Hypothalamus (tissue), 51 donors: ENCODE measurements at regions not wholly inside any gene's neighbourhood (a gene's known extent, or its start where the extent isn't known, plus 50 kb on each side); places are given as distances from the start of the nearest gene placed in this dataset.
"Not testable (repeated sequence)": the region's sequence is repeated elsewhere in the genome, so short reads cannot be mapped to it uniquely, and the experiment has no call there.

Experiments
- DNase-seq, 51 donors: peaks; one replicate each; lab custom pipeline; 2025; lab: John Stamatoyannopoulos, UW

- DNase-seq = no peak
Measured at GRCh38 chrX:35590210-35590609, 207.9 kb upstream of the MAGEB16 start.

GRCh38 chrX:35611562-35611961, 186.6 kb upstream of the MAGEB16 start:
- not testable (repeated sequence) for DNase-seq

- DNase-seq = no peak
Measured at GRCh38 chrX:35617836-35618235, 180.3 kb upstream of the MAGEB16 start.

GRCh38 chrX:35622040-35622439, 176.1 kb upstream of the MAGEB16 start:
- no peak for DNase-seq

GRCh38 chrX:35622601-35623000, 175.5 kb upstream of the MAGEB16 start:
- DNase-seq = no peak

GRCh38 chrX:35625714-35626113, 172.4 kb upstream of the MAGEB16 start:
- DNase-seq = no peak

GRCh38 chrX:35626124-35626523, 172.0 kb upstream of the MAGEB16 start:
- DNase-seq = no peak

GRCh38 chrX:35635971-35636370, 162.2 kb upstream of the MAGEB16 start:
- DNase-seq = not testable (repeated sequence)

- DNase-seq = no peak
Measured at GRCh38 chrX:35664833-35665232, 133.3 kb upstream of the MAGEB16 start.

- DNase-seq = no peak
Measured at GRCh38 chrX:35665311-35665710, 132.8 kb upstream of the MAGEB16 start.

GRCh38 chrX:35670889-35671288, 127.3 kb upstream of the MAGEB16 start:
- no peak for DNase-seq

GRCh38 chrX:35675151-35675550, 123.0 kb upstream of the MAGEB16 start:
- no peak for DNase-seq

- DNase-seq = no peak
Measured at GRCh38 chrX:35680940-35681346, 117.2 kb upstream of the MAGEB16 start.

- DNase-seq = no peak
Measured at GRCh38 chrX:35682476-35682875, 115.7 kb upstream of the MAGEB16 start.

GRCh38 chrX:35696760-35697234, 101.3 kb upstream of the MAGEB16 start:
- DNase-seq = no peak

- no peak for DNase-seq
Measured at GRCh38 chrX:35699642-35700041, 98.5 kb upstream of the MAGEB16 start.

GRCh38 chrX:35700121-35700520, 98.0 kb upstream of the MAGEB16 start:
- DNase-seq = no peak

- DNase-seq = no peak
Measured at GRCh38 chrX:35711281-35711680, 86.9 kb upstream of the MAGEB16 start.

GRCh38 chrX:35722128-35722527, 76.0 kb upstream of the MAGEB16 start:
- no peak for DNase-seq

GRCh38 chrX:35726176-35726575, 72.0 kb upstream of the MAGEB16 start:
- DNase-seq = no peak

GRCh38 chrX:35728481-35728880, 69.7 kb upstream of the MAGEB16 start:
- DNase-seq = no peak

- no peak for DNase-seq
Measured at GRCh38 chrX:35733879-35734278, 64.3 kb upstream of the MAGEB16 start.

GRCh38 chrX:35741142-35741541, 57.0 kb upstream of the MAGEB16 start:
- no peak for DNase-seq

GRCh38 chrX:35743331-35743730, 54.8 kb upstream of the MAGEB16 start:
- no peak for DNase-seq
